Endodermal cell (in vitro differentiated cells): ENCODE measurements at regions not wholly inside any gene's neighbourhood (a gene's known extent, or its start where the extent isn't known, plus 50 kb on each side); places are given as distances from the start of the nearest gene placed in this dataset.

Experiments
- DNase-seq: peaks from one replicate; pipeline ENCODE4 v3.0.0-alpha.2; 2017
- H3K27ac ChIP-seq: 2 replicates; pipeline ENCODE4 v1.5.1; 2013; ENCODE audit warnings: mild to moderate bottlenecking, low read depth, low read length, moderate library complexity
- H3K27me3 ChIP-seq: 2 replicates; pipeline ENCODE4 v1.6.1; 2013; ENCODE audit warnings: mild to moderate bottlenecking, low read length, moderate library complexity; ENCODE audit not compliant: insufficient read depth, control insufficient read depth, poor library complexity, severe bottlenecking
- H3K36me3 ChIP-seq: 2 replicates; pipeline ENCODE4 v1.7.0; 2013; ENCODE audit warnings: mild to moderate bottlenecking, low read length, moderate library complexity; ENCODE audit not compliant: control insufficient read depth, insufficient read depth
- H3K4me1 ChIP-seq: one replicate; pipeline ENCODE4 v1.7.0; 2013; ENCODE audit warnings: low read length; ENCODE audit not compliant: control insufficient read depth, insufficient read depth
- H3K4me3 ChIP-seq: 2 replicates; pipeline ENCODE4 v1.5.1; 2013; ENCODE audit warnings: mild to moderate bottlenecking, low read length, moderate library complexity
- H3K9ac ChIP-seq: 2 replicates; pipeline ENCODE4 v1.6.1; 2013; ENCODE audit warnings: mild to moderate bottlenecking, low read length, moderate library complexity; ENCODE audit not compliant: poor library complexity, severe bottlenecking; ENCODE audit errors: extremely low read depth
- H3K9me3 ChIP-seq: 2 replicates; pipeline ENCODE4 v1.6.1; 2013; ENCODE audit warnings: mild to moderate bottlenecking, low read length, moderate library complexity; ENCODE audit not compliant: control insufficient read depth
- H3K27ac Mint-ChIP-seq: 2 replicates; pipeline ENCODE4 v1.8.0; 2020; ENCODE audit warnings: mixed read lengths
- H3K27me3 Mint-ChIP-seq: 2 replicates; pipeline ENCODE4 v1.8.0; 2021; ENCODE audit warnings: mild to moderate bottlenecking, mixed read lengths; ENCODE audit not compliant: insufficient read depth
- H3K36me3 Mint-ChIP-seq: 2 replicates; pipeline ENCODE4 v1.8.0; 2020; ENCODE audit warnings: low read depth, mixed read lengths
- H3K4me1 Mint-ChIP-seq: 2 replicates; pipeline ENCODE4 v1.8.0; 2020; ENCODE audit warnings: mixed read lengths
- H3K4me3 Mint-ChIP-seq: 2 replicates; pipeline ENCODE4 v1.8.0; 2020; ENCODE audit warnings: mild to moderate bottlenecking, moderate library complexity, mixed read lengths
- H3K9me3 Mint-ChIP-seq: 2 replicates; pipeline ENCODE4 v1.8.0; 2020; ENCODE audit warnings: mild to moderate bottlenecking, mixed read lengths
- CTCF ChIP-seq: fragments of 200-600 bp; sonication (generic); conservative IDR thresholded peaks from 2 replicates; pipeline ENCODE4 v1.5.0; 2021; ENCODE audit warnings: antibody characterized with exemption, mild to moderate bottlenecking

GRCh38 chr6:138600261-138600660 lies 101.0 kb upstream of the NHSL1 start:
- Histone ChIP-seq H3K9ac (no peak overlapping the region), H3K36me3 (no peaks in the 10 kb centered on the region), H3K4me1 (no peaks in the 10 kb centered on the region), H3K27ac (no peak overlapping the region), H3K27me3 (no peaks in the 10 kb centered on the region), H3K9me3 (no peaks in the 10 kb centered on the region), H3K4me3 (no peak overlapping the region)
- Mint-ChIP-seq H3K27me3 (no peaks in the 10 kb centered on the region), H3K36me3 (no peaks in the 10 kb centered on the region), H3K27ac (no peak overlapping the region), H3K9me3 (no peaks in the 10 kb centered on the region), H3K4me3 (no peak overlapping the region), H3K4me1 (no peaks in the 10 kb centered on the region)
- DNase-seq = no peak
- no peak for TF ChIP-seq CTCF

GRCh38 chr6:138600726-138601125 lies 101.4 kb upstream of the NHSL1 start:
- Mint-ChIP-seq H3K27ac (no peak overlapping the region), H3K4me1 (no peaks in the 10 kb centered on the region), H3K36me3 (no peaks in the 10 kb centered on the region), H3K27me3 (no peaks in the 10 kb centered on the region), H3K4me3 (no peak overlapping the region), H3K9me3 (no peaks in the 10 kb centered on the region)
- H3K9ac ChIP-seq = no peak overlapping the region
- H3K9me3 ChIP-seq = no peaks in the 10 kb centered on the region
- H3K27me3 ChIP-seq = no peaks in the 10 kb centered on the region
- TF ChIP-seq CTCF = no peak
- no peaks in the 10 kb centered on the region for H3K36me3 ChIP-seq
- H3K4me3 ChIP-seq = no peak overlapping the region
- DNase-seq = no peak
- H3K27ac ChIP-seq = no peak overlapping the region
- no peaks in the 10 kb centered on the region for H3K4me1 ChIP-seq

- Mint-ChIP-seq H3K4me1 (no peaks in the 10 kb centered on the region), H3K4me3 (no peak overlapping the region), H3K27ac (no peak overlapping the region), H3K27me3 (no peaks in the 10 kb centered on the region), H3K9me3 (no peaks in the 10 kb centered on the region), H3K36me3 (no peaks in the 10 kb centered on the region)
- DNase-seq = no peak
- Histone ChIP-seq H3K4me1 (no peaks in the 10 kb centered on the region), H3K27ac (no peak overlapping the region), H3K9me3 (no peaks in the 10 kb centered on the region), H3K36me3 (no peaks in the 10 kb centered on the region), H3K27me3 (no peaks in the 10 kb centered on the region), H3K4me3 (no peak overlapping the region), H3K9ac (no peak overlapping the region)
- no peak for TF ChIP-seq CTCF
Measured at GRCh38 chr6:138601128-138601527, 101.8 kb upstream of the NHSL1 start.
